Stimulated activated CD4-positive, alpha-beta T cell treated with anti-CD3 and anti-CD28 coated beads, Interleukin-2, amount 100 ng/mL, for 24 hours (primary cell): ENCODE measurements at regions not wholly inside any gene's neighbourhood (a gene's known extent, or its start where the extent isn't known, plus 50 kb on each side); places are given as distances from the start of the nearest gene placed in this dataset.
"Not testable (repeated sequence)": the region's sequence is repeated elsewhere in the genome, so short reads cannot be mapped to it uniquely, and the experiment has no call there.

Experiments
- DNase-seq, 2 donors: peaks; one replicate each; pipeline ENCODE4 v3.0.0-alpha.2; 2020

GRCh38 chr5:68114378-68115040 is 101.0 kb upstream of the PIK3R1 start:
- no peak for DNase-seq

- no peak for DNase-seq
Measured at GRCh38 chr5:68112658-68113057, 102.9 kb upstream of the PIK3R1 start.

GRCh38 chr5:68110894-68111293 is 104.7 kb upstream of the PIK3R1 start:
- DNase-seq = no peak

GRCh38 chr5:68110264-68110663 is 105.3 kb upstream of the PIK3R1 start:
- no peak for DNase-seq

- DNase-seq = not testable (repeated sequence)
Measured at GRCh38 chr5:68104217-68104616, 111.3 kb upstream of the PIK3R1 start.

GRCh38 chr5:68103297-68103696 is 112.3 kb upstream of the PIK3R1 start:
- DNase-seq = not testable (repeated sequence)

- no peak for DNase-seq
Measured at GRCh38 chr5:68099327-68099726, 116.2 kb upstream of the PIK3R1 start.

GRCh38 chr5:68093455-68094159 is 121.9 kb upstream of the PIK3R1 start:
- DNase-seq = no peak

- no peak for DNase-seq
Measured at GRCh38 chr5:68088302-68088701, 127.3 kb upstream of the PIK3R1 start.

GRCh38 chr5:68087866-68088265 is 127.7 kb upstream of the PIK3R1 start:
- no peak for DNase-seq

GRCh38 chr5:68086857-68087256 is 128.7 kb upstream of the PIK3R1 start:
- no peak for DNase-seq

- DNase-seq = no peak
Measured at GRCh38 chr5:68086439-68086838, 129.1 kb upstream of the PIK3R1 start.

GRCh38 chr5:68084396-68084795 is 131.2 kb upstream of the PIK3R1 start:
- DNase-seq = no peak

- DNase-seq = no peak
Measured at GRCh38 chr5:68080282-68081050, 135.1 kb upstream of the PIK3R1 start.

- DNase-seq = no peak
Measured at GRCh38 chr5:68077349-68077894, 138.1 kb upstream of the PIK3R1 start.

GRCh38 chr5:68074633-68075032 is 140.9 kb upstream of the PIK3R1 start:
- DNase-seq = no peak

- DNase-seq = no peak
Measured at GRCh38 chr5:68074048-68074632, 141.4 kb upstream of the PIK3R1 start.

- DNase-seq = no peak
Measured at GRCh38 chr5:68071736-68072135, 143.8 kb upstream of the PIK3R1 start.

GRCh38 chr5:68071282-68071632 is 144.3 kb upstream of the PIK3R1 start:
- no peak for DNase-seq

GRCh38 chr5:68070591-68071281 is 144.8 kb upstream of the PIK3R1 start:
- DNase-seq = no peak

GRCh38 chr5:68067976-68068603 is 147.5 kb upstream of the PIK3R1 start:
- no peak for DNase-seq

- no peak for DNase-seq
Measured at GRCh38 chr5:68067291-68067690, 148.3 kb upstream of the PIK3R1 start.
